Stomach (tissue), 4 donors: ENCODE measurements at regions not wholly inside any gene's neighbourhood (a gene's known extent, or its start where the extent isn't known, plus 50 kb on each side); places are given as distances from the start of the nearest gene placed in this dataset.

Experiments
- CTCF ChIP-seq, 7 experiments: fragments of 450-650 bp in 4 of 7; fragments of 200-600 bp in 3 of 7; sonication (generic) in 3 of 7; IDR thresholded peaks; one replicate each; pipeline ENCODE4 v1.5.1; 2016 to 2019; ENCODE audit warnings: antibody characterized with exemption in 7 of 7, control low read depth in 2 of 7, mild to moderate bottlenecking in 1 of 7
- EP300 ChIP-seq: sonication (generic); formaldehyde crosslinking; IDR thresholded peaks from one replicate; pipeline ENCODE4 v1.6.1; 2017; ENCODE audit warnings: antibody characterized with exemption
- POLR2A ChIP-seq, 4 donors: fragments of 450-650 bp; IDR thresholded peaks; one replicate each; pipeline ENCODE4 v1.6.1; 2016; ENCODE audit warnings: antibody characterized with exemption in 4 of 4, control low read depth in 2 of 4, mild to moderate bottlenecking in 1 of 4, moderate library complexity in 1 of 4

GRCh38 chr17:5896215-5896614, 174.0 kb upstream of the WSCD1 start:
- no peak for TF ChIP-seq EP300
- TF ChIP-seq CTCF (IDR thresholded peaks at IDR 0.05) = no peak
- no peak for TF ChIP-seq POLR2A (IDR thresholded peaks at IDR 0.05)
